Body of pancreas (tissue), 4 donors: ENCODE measurements at regions not wholly inside any gene's neighbourhood (a gene's known extent, or its start where the extent isn't known, plus 50 kb on each side); places are given as distances from the start of the nearest gene placed in this dataset.

Experiments
- POLR2A ChIP-seq, 3 donors: fragments of 450-650 bp; IDR thresholded peaks; one replicate each; pipeline ENCODE4 v1.6.1; 2016; ENCODE audit warnings: antibody characterized with exemption in 3 of 3, mild to moderate bottlenecking in 2 of 3
- TF ChIP-seq, protein P1 (sequence below), 7 experiments: fragments of 450-650 bp in 4 of 7; fragments of 200-600 bp in 3 of 7; sonication (generic) in 3 of 7; IDR thresholded peaks; one replicate each; pipeline ENCODE4 v1.5.1; 2016 to 2019; ENCODE audit warnings: antibody characterized with exemption in 7 of 7

DNA sequence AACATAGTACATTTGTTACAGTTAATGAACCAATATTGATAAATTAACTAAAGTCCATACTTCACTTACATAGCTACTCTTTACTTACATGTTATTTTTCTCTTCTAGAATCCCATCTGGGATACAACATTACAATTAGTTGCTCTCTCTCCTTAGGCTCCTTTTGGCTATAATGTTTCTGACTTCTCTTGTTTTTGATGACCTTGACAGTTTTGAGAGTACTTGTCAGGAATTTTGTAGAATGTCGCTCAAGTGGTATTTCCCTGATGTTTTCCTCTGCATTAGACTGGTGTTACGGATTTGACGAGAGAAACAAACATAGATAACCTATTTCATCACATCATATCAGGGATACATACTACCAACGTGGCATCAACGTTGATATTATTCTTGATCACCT, 925.4 kb upstream of the TMPRSS15 start:
- TF ChIP-seq, protein P1, sequence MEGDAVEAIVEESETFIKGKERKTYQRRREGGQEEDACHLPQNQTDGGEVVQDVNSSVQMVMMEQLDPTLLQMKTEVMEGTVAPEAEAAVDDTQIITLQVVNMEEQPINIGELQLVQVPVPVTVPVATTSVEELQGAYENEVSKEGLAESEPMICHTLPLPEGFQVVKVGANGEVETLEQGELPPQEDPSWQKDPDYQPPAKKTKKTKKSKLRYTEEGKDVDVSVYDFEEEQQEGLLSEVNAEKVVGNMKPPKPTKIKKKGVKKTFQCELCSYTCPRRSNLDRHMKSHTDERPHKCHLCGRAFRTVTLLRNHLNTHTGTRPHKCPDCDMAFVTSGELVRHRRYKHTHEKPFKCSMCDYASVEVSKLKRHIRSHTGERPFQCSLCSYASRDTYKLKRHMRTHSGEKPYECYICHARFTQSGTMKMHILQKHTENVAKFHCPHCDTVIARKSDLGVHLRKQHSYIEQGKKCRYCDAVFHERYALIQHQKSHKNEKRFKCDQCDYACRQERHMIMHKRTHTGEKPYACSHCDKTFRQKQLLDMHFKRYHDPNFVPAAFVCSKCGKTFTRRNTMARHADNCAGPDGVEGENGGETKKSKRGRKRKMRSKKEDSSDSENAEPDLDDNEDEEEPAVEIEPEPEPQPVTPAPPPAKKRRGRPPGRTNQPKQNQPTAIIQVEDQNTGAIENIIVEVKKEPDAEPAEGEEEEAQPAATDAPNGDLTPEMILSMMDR (IDR thresholded peaks at IDR 0.05) = no peak
- no peak for TF ChIP-seq POLR2A (IDR thresholded peaks at IDR 0.05)
